Ecto neural progenitor cell (in vitro differentiated cells): ENCODE measurements at regions not wholly inside any gene's neighbourhood (a gene's known extent, or its start where the extent isn't known, plus 50 kb on each side); places are given as distances from the start of the nearest gene placed in this dataset.

Experiments used
- DNase-seq: peaks from one replicate; pipeline ENCODE4 v3.0.0-alpha.2; 2018; ENCODE audit warnings: low spot score

DNA sequence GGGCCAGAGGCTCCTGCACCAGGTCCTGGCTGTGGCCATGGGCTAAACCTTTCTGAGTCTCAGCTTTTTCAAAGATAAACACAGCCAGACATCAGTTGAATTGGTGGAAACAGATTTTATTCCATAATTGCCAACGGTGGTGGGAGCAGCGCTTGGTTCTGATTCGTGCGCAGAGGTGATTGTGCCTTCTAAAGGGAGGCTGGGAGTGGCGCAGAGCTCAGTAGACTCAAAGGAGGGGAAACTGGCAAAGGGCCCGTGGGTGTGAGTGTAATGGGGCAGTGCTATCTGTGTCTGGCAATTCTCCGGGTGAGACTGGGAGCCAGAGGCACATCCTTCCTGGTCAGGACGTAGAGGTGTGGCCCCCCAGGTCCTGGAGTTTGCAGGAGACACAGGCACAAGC, 169.4 kb upstream of the PPP1R26 start:
- DNase-seq, result no peak

- DNase-seq, result no peak
These were observed 164.0 kb upstream of the PPP1R26 start for GRCh38 chr9:135315572-135315971.

DNA sequence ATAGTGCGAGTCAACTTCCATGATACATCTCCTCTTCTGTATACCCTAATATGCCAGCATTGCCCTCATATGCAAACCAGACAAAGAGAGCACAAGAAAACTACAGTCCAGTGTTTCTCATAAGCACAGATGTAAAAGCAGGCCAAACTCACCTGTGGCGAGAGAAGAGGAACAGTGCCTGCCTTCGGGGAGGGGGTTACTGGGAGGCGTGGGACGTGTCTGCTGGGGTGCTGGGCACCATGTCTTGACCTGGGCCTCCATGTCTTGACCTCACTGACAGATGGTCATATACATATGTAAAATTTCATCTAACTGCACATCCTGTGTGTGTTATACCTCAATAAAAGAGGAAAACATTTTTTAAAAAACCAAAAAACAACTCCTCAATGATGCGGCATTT, 159.3 kb upstream of the PPP1R26 start:
- no peak for DNase-seq

DNA sequence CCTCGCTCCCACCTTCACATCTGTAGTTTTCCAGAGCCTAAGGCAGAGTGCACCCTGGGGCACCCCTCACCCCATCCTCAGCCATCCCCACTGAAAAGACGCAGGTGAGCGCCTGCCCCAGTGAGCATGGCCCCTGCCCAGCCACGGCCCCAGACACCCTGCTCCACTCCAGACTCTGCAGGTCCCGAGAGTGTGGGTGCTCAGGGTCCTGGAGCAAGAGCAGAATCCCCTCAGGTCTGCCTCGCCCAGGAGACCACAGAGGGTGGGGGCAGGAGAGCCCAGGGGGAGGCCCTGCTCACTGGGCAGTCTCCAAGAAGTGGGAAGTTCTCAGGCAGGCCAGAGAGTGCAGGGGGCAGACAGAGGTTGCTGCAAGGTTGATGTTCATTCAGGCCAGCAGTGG, 158.6 kb upstream of the PPP1R26 start:
- no peak for DNase-seq

DNA sequence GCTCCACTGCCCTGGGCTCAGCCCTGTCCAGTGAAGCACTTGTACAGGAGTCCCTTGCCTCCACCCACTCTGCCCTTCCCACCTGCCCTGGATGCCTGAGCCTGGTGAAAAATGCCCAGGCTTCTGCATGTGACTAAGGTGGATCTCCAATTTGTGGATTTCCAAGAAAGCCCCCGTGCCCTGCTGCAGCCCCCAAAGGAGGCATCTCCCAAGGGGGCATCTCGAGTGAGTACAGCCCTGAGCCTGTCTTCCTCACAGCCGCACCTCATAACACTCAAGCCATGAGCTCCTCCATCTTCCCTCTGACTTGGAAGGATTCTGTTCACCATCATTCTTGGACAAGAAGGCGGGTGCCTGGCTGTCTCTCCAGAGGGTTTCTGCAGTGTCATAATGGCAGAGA, 158.0 kb upstream of the PPP1R26 start:
- DNase-seq, result no peak

- no peak for DNase-seq
These were observed 155.3 kb upstream of the PPP1R26 start for GRCh38 chr9:135324329-135324728.

DNA sequence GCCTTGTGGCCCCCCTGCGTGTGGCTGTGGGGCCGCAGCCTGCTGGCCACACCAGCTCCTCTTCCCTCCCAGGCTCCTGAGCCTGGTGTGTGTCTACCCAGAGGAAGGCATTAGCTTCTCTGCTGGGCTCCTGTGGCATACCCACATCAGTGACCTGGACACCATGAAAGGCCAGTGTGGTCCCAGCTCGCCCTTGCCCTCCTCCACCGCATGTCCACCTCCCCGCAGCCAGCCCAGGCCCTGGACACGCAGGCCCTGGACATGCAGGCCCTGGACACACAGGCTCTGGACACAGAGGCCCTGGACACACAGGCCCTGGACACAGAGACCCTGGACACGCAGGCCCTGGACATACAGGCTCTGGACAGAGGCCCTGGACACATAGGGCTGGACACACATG, 153.4 kb upstream of the PPP1R26 start:
- no peak for DNase-seq

GRCh38 chr9:135326633-135327152, 152.9 kb upstream of the PPP1R26 start:
- no peak for DNase-seq

GRCh38 chr9:135328485-135329417, 150.8 kb upstream of the PPP1R26 start:
- peak; percentile 29 for DNase-seq

GRCh38 chr9:135329571-135330306, 149.8 kb upstream of the PPP1R26 start:
- peak; percentile 49 for DNase-seq

GRCh38 chr9:135330307-135330631, 149.3 kb upstream of the PPP1R26 start:
- DNase-seq, result peak; percentile 36

DNA sequence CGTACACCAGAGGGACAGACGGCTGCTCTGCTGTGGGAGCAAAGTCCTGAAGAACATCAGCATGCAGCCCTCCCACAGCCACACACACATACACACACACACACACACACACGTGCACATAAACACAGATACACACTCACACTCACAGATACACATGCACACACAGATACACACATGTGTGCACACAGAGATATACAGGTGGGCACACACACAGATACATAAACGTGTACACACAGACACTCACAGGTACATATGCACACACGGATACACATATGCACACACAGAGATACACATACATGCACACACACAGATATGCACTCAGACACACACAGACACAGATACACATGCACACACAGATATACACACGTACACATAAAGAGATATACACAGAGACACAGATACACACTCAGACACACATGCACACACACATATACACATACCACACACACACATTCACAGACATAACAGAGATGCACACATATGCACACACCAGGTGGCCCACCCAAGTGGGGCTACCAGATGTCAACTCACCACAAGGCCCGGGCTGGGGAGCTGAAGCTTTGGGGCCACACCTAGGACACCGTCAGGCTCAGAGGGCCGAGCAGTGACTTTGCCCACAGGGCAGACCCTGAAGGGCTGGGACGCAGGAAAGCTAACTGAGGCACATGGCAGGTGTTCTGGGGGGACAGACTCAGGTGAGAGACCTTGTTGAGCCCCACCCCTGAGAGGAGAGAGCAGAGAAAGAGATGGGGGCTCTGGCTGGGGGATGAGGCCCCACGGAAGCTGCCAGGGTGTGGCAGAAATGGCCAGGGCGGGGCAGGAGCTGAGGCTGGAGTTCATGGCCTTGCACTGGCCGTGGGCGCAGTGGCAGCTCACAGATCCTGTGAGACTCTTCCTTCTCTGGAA, 148.6 kb upstream of the PPP1R26 start:
- no peak for DNase-seq

- peak; percentile 25 for DNase-seq
These were observed 147.1 kb upstream of the PPP1R26 start for GRCh38 chr9:135332516-135332915.

GRCh38 chr9:135332979-135333748, 146.4 kb upstream of the PPP1R26 start:
- peak; percentile 26 for DNase-seq

GRCh38 chr9:135334953-135335460, 144.6 kb upstream of the PPP1R26 start:
- peak; percentile 18 for DNase-seq

- peak; percentile 25 for DNase-seq
These were observed 143.8 kb upstream of the PPP1R26 start for GRCh38 chr9:135335691-135336181.

DNA sequence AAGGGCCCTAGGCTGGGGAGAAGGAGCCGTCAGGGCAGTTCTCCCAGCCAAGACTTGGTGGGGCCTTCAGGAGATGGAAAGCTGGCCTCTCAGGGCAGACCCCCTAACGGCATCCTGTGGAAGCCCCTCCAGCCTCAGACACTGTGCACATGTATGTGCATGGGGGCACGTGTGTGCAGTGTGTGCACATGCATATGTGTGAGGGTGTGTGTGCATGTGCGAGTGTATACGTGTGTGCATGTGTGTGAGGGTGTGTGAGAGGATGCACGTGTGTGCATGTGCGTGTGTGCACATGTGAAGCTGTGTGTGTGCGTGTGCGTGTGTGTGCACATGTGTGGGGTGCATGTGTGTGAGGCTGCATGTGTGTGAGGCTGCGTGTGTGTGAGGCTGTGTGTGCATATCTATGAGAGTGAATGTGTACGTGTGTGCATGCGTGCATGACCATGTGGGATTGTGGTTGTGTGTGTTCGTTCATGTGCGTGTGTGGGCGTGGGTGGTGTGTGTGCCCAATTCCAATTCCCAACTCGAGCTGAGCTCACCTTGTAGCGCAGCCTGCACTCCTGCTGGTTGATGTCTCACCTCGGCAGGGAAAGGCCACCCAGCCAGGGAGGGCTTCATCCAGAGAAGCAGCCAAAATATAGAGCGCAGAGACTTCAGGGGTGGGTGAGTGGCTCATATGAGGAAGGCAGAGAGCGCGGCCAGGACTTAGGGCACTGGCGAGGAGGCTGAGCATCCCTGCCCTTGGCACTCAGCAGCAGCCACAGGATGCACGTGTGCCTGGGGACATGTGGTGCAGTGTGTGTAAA, 142.7 kb upstream of the PPP1R26 start:
- DNase-seq, result peak; percentile 33

DNA sequence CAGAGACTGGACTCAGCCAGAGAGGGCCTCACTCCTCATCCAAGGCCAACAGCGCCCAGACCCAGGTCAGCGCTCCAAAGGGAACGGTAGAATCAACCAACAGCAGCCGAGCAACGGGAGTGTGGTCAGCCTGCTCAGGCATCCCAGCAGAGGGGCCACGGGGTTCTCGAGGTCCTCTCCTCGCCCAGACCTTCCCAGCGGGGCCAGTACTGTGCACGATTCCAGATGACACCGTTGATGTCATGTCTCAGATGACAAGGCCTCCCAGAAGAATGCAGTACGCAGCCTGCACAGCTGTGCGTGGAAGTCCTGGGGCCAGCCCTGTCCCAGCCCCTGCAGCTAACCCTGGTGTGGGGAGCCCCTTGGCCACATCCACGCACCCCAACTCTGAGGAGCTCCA, 141.0 kb upstream of the PPP1R26 start:
- DNase-seq, result no peak

DNA sequence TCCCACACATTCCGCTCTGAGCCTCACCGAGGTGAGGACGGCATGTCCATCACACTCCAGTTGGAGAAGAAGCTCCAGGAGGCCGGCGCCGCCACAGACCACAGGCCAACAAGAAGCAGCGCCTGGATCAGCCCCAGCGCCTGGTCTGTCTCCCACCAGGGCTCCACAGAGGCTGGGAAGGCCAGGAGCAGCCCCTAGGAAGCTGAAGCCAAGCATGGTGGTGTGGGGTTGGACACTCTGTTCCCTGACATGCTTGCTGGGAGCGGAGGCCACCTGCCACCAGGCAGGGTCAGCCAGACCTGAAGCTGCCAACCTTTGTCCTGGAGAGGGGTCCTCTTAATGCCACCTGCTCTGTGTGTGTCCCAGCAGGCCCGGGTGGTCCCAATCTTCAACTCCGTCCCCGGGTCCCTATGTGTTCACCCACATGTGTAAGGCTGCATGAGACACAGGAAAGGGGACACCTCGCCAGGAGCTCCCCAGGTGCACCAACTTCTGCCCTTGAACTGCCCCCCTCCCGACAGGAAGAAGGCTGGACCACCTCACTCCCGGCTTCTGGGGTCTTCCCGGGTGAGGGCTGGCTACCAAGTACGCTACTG, 140.1 kb upstream of the PPP1R26 start:
- no peak for DNase-seq
